ENCODE measurements at regions not wholly inside any gene's neighbourhood (a gene's known extent, or its start where the extent isn't known, plus 50 kb on each side); places are given as distances from the start of the nearest gene placed in this dataset.

DNA sequence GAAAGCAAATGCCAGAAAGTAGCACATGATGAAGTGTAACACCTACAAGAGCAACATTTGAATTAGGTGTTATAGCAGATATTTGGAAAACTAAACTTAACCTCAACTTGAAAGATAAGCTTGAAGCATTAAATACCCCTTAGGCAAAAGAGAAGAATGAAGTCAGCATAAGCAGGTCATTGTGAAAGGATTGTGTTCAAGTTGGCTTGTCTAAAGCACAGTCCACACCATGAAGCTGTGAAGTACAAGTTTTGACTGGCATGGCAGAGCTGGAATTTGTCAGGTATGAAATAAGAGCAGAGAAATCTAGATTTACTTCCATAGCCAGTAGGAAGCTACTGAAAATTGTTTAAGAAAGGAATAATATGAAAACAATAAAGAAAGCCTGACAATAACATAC lies 480.3 kb upstream of the POT1 start:
- CTCF ChIA-PET, result no interaction called here

DNA sequence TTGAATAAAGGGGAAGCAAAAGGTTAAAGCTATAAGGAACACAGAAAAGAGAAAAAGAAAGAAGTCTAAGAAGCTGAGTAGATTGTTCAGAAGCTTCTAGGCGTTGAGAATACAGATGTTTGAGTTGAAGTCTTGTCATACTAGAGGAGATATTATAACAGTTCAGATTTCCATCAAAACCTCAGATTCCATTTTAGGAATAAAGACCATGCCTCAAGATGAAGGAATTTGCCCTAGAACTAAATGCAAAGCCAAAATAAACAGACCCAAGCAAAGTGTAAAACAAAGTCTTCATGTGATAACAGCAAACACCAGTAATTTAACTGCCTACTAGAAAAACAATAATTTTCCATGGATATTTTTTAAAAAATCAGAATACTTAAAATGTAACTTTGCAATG lies 476.5 kb upstream of the POT1 start:
- Histone ChIP-seq H3K27me3 (replicated peaks in 2 of 5; ENCODE audit: control insufficient read depth in 4 of 5, insufficient read depth in 5 of 5, low read length in 4 of 5) (no peaks in the 10 kb centered on the region), H3K36me3 (ENCODE audit: control insufficient read depth in 4 of 4, insufficient read depth in 4 of 4, low read length in 3 of 4) (no peaks in the 10 kb centered on the region), H3K9me3 (ENCODE audit: control extremely low read depth in 1 of 5, control insufficient read depth in 4 of 5, insufficient read depth in 2 of 5, low read depth in 1 of 5, low read length in 4 of 5) (peaks cover 0 to 1% (median 0%) of the 10 kb centered on the region in 5 experiments), H3K27ac (ENCODE audit: insufficient read depth in 1 of 2, low read depth in 1 of 2, low read length in 2 of 2, poor library complexity in 1 of 2, severe bottlenecking in 2 of 2) (no peak overlapping the region), H3K4me3 (ENCODE audit: control insufficient read depth in 1 of 7, extremely low read depth in 1 of 7, insufficient read depth in 4 of 7, low read depth in 2 of 7, low read length in 6 of 7) (no peak overlapping the region), H3K4me1 (ENCODE audit: control extremely low read depth in 1 of 4, control insufficient read depth in 4 of 4, insufficient read depth in 4 of 4, low read length in 3 of 4) (no peaks in the 10 kb centered on the region)
- WGBS (ENCODE audit: insufficient coverage), result no CpG with 5 or more reads among the region's 1 CpG
- CTCF ChIA-PET, result no interaction called here
- POLR2A ChIA-PET, result no interaction called here
- no peak for DNase-seq

More for the DNA sequence above, 480.3 kb upstream of the POT1 start:
- POLR2A ChIA-PET, result no interaction called here
- Histone ChIP-seq H3K27me3 (replicated peaks in 2 of 5; ENCODE audit: control insufficient read depth in 4 of 5, insufficient read depth in 5 of 5, low read length in 4 of 5) (no peaks in the 10 kb centered on the region), H3K36me3 (ENCODE audit: control insufficient read depth in 4 of 4, insufficient read depth in 4 of 4, low read length in 3 of 4) (no peaks in the 10 kb centered on the region), H3K27ac (ENCODE audit: insufficient read depth in 1 of 2, low read depth in 1 of 2, low read length in 2 of 2, poor library complexity in 1 of 2, severe bottlenecking in 2 of 2) (no peak overlapping the region), H3K4me3 (ENCODE audit: control insufficient read depth in 1 of 7, extremely low read depth in 1 of 7, insufficient read depth in 4 of 7, low read depth in 2 of 7, low read length in 6 of 7) (no peak overlapping the region), H3K4me1 (ENCODE audit: control extremely low read depth in 1 of 4, control insufficient read depth in 4 of 4, insufficient read depth in 4 of 4, low read length in 3 of 4) (peaks cover 0 to 8% (median 3%) of the 10 kb centered on the region in 4 experiments), H3K9me3 (ENCODE audit: control extremely low read depth in 1 of 5, control insufficient read depth in 4 of 5, insufficient read depth in 2 of 5, low read depth in 1 of 5, low read length in 4 of 5) (peaks cover 0 to 1% (median 0%) of the 10 kb centered on the region in 5 experiments)
- no peak for DNase-seq

DNA sequence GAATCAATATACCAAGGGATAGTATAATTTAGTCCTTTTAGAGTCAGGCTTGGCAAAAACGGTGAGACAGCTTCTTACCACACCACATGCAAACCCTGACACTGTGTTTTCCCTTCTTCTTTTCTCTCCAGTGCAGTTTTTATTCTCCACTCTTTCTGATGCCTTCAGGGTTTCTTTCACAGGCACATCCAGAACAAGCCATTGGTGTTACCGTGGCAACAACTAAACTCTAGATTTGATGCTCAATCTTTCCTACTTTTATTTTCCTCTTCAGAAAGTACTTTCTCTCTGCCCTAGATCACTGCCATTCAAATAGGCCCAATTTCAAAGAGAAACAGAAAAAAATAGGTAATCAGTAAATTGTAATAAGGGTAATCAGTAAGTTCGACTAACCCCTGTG lies 469.8 kb upstream of the POT1 start:
- ChIA-PET CTCF (no interaction called here), POLR2A (interaction anchor here (0.6 kb wide), 1 partner anchor 58 kb away, joined by 5 read pairs; no protein-coding TSS in a partner anchor)
- H3K27ac ChIP-seq (ENCODE audit: insufficient read depth in 1 of 2, low read depth in 1 of 2, low read length in 2 of 2, poor library complexity in 1 of 2, severe bottlenecking in 2 of 2), result no peak overlapping the region
- WGBS (ENCODE audit: insufficient coverage), result 92% methylated on average over 2 of the region's 3 CpGs
- peaks cover 20 to 31% (median 24%) of the 10 kb centered on the region in 4 experiments for H3K4me1 ChIP-seq (ENCODE audit: control extremely low read depth in 1 of 4, control insufficient read depth in 4 of 4, insufficient read depth in 4 of 4, low read length in 3 of 4)
- no peaks in the 10 kb centered on the region for H3K9me3 ChIP-seq (ENCODE audit: control extremely low read depth in 1 of 5, control insufficient read depth in 4 of 5, insufficient read depth in 2 of 5, low read depth in 1 of 5, low read length in 4 of 5)
- no peaks in the 10 kb centered on the region for H3K27me3 ChIP-seq (replicated peaks in 2 of 5; ENCODE audit: control insufficient read depth in 4 of 5, insufficient read depth in 5 of 5, low read length in 4 of 5)
- DNase-seq, result no peak
- no peaks in the 10 kb centered on the region for H3K36me3 ChIP-seq (ENCODE audit: control insufficient read depth in 4 of 4, insufficient read depth in 4 of 4, low read length in 3 of 4)
- H3K4me3 ChIP-seq (ENCODE audit: control insufficient read depth in 1 of 7, extremely low read depth in 1 of 7, insufficient read depth in 4 of 7, low read depth in 2 of 7, low read length in 6 of 7), result no peak overlapping the region

DNA sequence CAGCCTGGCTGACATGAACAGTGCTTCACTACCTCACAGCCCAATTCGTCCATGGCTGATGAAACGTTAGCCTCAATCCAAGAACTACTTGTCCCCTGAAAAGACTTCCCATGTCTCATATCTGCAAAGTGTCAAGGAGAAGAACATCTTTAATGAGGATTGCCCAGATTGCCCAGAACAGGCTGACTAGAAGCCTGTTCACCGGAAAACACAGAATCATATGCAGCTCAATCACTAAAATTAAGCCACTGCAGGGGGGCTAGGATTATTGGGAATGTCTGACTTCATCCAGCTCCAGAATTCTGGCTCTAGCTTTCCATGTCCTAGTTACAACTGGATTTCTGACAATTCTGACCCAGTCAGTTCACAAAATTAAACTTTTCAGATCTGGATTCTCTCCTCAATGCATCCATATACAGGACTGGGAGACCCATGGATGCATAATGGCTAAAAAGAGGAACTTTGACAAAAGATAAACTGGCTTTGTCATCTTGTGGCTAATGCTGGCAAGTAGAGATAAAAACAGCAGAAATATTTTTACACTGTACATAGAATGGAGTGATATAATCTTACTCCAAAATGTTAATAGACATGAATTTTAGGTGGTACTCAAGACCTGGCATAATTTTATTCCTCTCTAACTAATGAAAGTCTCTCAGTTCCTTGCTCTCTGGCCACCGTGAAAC lies 467.0 kb upstream of the POT1 start:
- WGBS (ENCODE audit: insufficient coverage), result 0% methylated on average over 1 of the region's 4 CpGs
- peak; percentile 86 to 95 (median 92) for DNase-seq
- H3K36me3 ChIP-seq (ENCODE audit: control insufficient read depth in 4 of 4, insufficient read depth in 4 of 4, low read length in 3 of 4), result no peaks in the 10 kb centered on the region
- peak overlapping the region; percentile 36 to 58 for H3K27ac ChIP-seq (ENCODE audit: insufficient read depth in 1 of 2, low read depth in 1 of 2, low read length in 2 of 2, poor library complexity in 1 of 2, severe bottlenecking in 2 of 2)
- POLR2A ChIA-PET, result no interaction called here
- H3K4me1 ChIP-seq (ENCODE audit: control extremely low read depth in 1 of 4, control insufficient read depth in 4 of 4, insufficient read depth in 4 of 4, low read length in 3 of 4), result peaks cover 20 to 31% (median 24%) of the 10 kb centered on the region in 4 experiments
- CTCF ChIA-PET, result no interaction called here
- no peaks in the 10 kb centered on the region for H3K27me3 ChIP-seq (replicated peaks in 2 of 5; ENCODE audit: control insufficient read depth in 4 of 5, insufficient read depth in 5 of 5, low read length in 4 of 5)
- no peaks in the 10 kb centered on the region for H3K9me3 ChIP-seq (ENCODE audit: control extremely low read depth in 1 of 5, control insufficient read depth in 4 of 5, insufficient read depth in 2 of 5, low read depth in 1 of 5, low read length in 4 of 5)
- peak overlapping the region in 3 of 7 experiments; percentile 2 to 34 (median 19) for H3K4me3 ChIP-seq (ENCODE audit: control insufficient read depth in 1 of 7, extremely low read depth in 1 of 7, insufficient read depth in 4 of 7, low read depth in 2 of 7, low read length in 6 of 7)

DNA sequence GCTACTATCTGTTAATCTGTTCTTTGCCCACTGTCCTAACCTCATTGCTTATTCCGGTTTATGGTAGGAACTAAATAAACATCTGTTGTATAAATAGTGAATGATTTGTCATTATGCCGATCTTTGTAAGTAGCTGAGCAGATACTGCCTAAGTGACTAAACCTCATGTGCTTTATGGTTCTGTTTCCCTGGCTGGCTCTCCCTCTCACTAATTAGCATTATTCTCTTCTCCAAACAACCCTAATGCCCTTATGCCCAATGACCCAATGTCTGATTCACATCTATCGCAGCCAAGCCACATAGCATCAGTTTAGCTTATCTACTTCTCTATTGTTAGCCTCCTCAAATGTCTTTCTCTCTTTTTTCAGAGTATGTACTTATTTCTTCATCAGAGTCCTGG lies 462.3 kb upstream of the POT1 start:
- DNase-seq, result no peak
- POLR2A ChIA-PET, result no interaction called here
- WGBS (ENCODE audit: insufficient coverage), result 100% methylated on average over 1 of the region's 3 CpGs
- no peaks in the 10 kb centered on the region for H3K9me3 ChIP-seq (ENCODE audit: control extremely low read depth in 1 of 5, control insufficient read depth in 4 of 5, insufficient read depth in 2 of 5, low read depth in 1 of 5, low read length in 4 of 5)
- no peaks in the 10 kb centered on the region for H3K36me3 ChIP-seq (ENCODE audit: control insufficient read depth in 4 of 4, insufficient read depth in 4 of 4, low read length in 3 of 4)
- no peaks in the 10 kb centered on the region for H3K27me3 ChIP-seq (replicated peaks in 2 of 5; ENCODE audit: control insufficient read depth in 4 of 5, insufficient read depth in 5 of 5, low read length in 4 of 5)
- H3K4me1 ChIP-seq (ENCODE audit: control extremely low read depth in 1 of 4, control insufficient read depth in 4 of 4, insufficient read depth in 4 of 4, low read length in 3 of 4), result peaks cover 8 to 14% (median 11%) of the 10 kb centered on the region in 4 experiments
- no peak overlapping the region for H3K4me3 ChIP-seq (ENCODE audit: control insufficient read depth in 1 of 7, extremely low read depth in 1 of 7, insufficient read depth in 4 of 7, low read depth in 2 of 7, low read length in 6 of 7)
- CTCF ChIA-PET, result no interaction called here
- no peak overlapping the region for H3K27ac ChIP-seq (ENCODE audit: insufficient read depth in 1 of 2, low read depth in 1 of 2, low read length in 2 of 2, poor library complexity in 1 of 2, severe bottlenecking in 2 of 2)

DNA sequence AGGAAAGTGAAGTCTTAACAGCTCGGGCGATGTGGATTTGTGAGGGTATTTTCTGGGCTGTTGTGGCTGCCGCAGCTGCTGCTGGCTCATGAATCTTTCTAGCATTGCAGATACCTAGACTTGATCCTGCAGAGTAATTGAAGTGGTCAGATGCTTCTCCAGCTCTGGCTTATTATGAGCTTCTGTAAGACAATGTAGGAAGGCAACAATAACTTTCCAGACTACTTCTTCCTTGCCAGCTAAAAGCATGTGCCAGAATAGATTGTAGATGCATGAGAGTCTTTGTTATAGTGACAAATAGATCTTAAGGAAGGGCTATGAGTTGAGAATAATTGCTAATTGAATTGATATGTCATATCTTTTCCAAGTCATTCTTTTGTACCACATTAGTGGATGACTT lies 461.4 kb upstream of the POT1 start:
- no peak for DNase-seq
- no peak overlapping the region for H3K27ac ChIP-seq (ENCODE audit: insufficient read depth in 1 of 2, low read depth in 1 of 2, low read length in 2 of 2, poor library complexity in 1 of 2, severe bottlenecking in 2 of 2)
- ChIA-PET CTCF (no interaction called here), POLR2A (no interaction called here)
- H3K36me3 ChIP-seq (ENCODE audit: control insufficient read depth in 4 of 4, insufficient read depth in 4 of 4, low read length in 3 of 4), result no peaks in the 10 kb centered on the region
- WGBS (ENCODE audit: insufficient coverage), result 64% methylated on average over 3 of the region's 3 CpGs
- H3K4me3 ChIP-seq (ENCODE audit: control insufficient read depth in 1 of 7, extremely low read depth in 1 of 7, insufficient read depth in 4 of 7, low read depth in 2 of 7, low read length in 6 of 7), result no peak overlapping the region
- H3K4me1 ChIP-seq (ENCODE audit: control extremely low read depth in 1 of 4, control insufficient read depth in 4 of 4, insufficient read depth in 4 of 4, low read length in 3 of 4), result peaks cover under 1 to 5% (median 3%) of the 10 kb centered on the region in 4 experiments
- H3K27me3 ChIP-seq (replicated peaks in 2 of 5; ENCODE audit: control insufficient read depth in 4 of 5, insufficient read depth in 5 of 5, low read length in 4 of 5), result no peaks in the 10 kb centered on the region
- H3K9me3 ChIP-seq (ENCODE audit: control extremely low read depth in 1 of 5, control insufficient read depth in 4 of 5, insufficient read depth in 2 of 5, low read depth in 1 of 5, low read length in 4 of 5), result no peaks in the 10 kb centered on the region

DNA sequence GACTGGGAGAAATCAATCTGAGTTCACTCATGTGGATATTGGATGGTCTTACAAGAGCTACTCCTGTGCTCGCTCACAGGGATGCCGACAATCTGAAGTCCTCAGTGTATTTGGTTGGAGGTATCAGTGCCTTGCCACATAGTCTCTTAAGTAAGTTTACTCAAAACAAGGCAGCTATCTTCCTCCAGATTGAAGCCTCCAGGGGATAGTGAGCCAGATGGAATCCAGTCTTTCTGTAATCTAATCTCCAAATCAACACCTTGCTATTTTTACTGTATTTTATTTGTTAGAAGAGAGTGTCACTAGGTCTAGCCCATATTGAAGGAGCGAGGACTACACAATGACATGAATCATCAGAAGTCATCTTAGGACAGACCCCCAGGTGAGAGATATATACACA lies 456.6 kb upstream of the POT1 start:
- Histone ChIP-seq H3K27me3 (replicated peaks in 2 of 5; ENCODE audit: control insufficient read depth in 4 of 5, insufficient read depth in 5 of 5, low read length in 4 of 5) (no peaks in the 10 kb centered on the region), H3K27ac (ENCODE audit: insufficient read depth in 1 of 2, low read depth in 1 of 2, low read length in 2 of 2, poor library complexity in 1 of 2, severe bottlenecking in 2 of 2) (no peak overlapping the region), H3K36me3 (ENCODE audit: control insufficient read depth in 4 of 4, insufficient read depth in 4 of 4, low read length in 3 of 4) (no peaks in the 10 kb centered on the region), H3K4me1 (ENCODE audit: control extremely low read depth in 1 of 4, control insufficient read depth in 4 of 4, insufficient read depth in 4 of 4, low read length in 3 of 4) (peaks cover 0 to 3% (median 0%) of the 10 kb centered on the region in 4 experiments), H3K9me3 (ENCODE audit: control extremely low read depth in 1 of 5, control insufficient read depth in 4 of 5, insufficient read depth in 2 of 5, low read depth in 1 of 5, low read length in 4 of 5) (peaks cover 0 to 3% (median 0%) of the 10 kb centered on the region in 5 experiments), H3K4me3 (ENCODE audit: control insufficient read depth in 1 of 7, extremely low read depth in 1 of 7, insufficient read depth in 4 of 7, low read depth in 2 of 7, low read length in 6 of 7) (no peak overlapping the region)
- CTCF ChIA-PET, result no interaction called here
- POLR2A ChIA-PET, result interaction anchor here (0.7 kb wide), 1 partner anchor 272 kb away, joined by 3 read pairs; no protein-coding TSS in a partner anchor
- no peak for DNase-seq
- 50% methylated on average over 2 of the region's 3 CpGs for WGBS (ENCODE audit: insufficient coverage)
